AG10803 (cell line): ENCODE measurements at regions not wholly inside any gene's neighbourhood (a gene's known extent, or its start where the extent isn't known, plus 50 kb on each side); places are given as distances from the start of the nearest gene placed in this dataset.

Experiments used
- DNase-seq: peaks from one replicate; pipeline ENCODE4 v3.0.0; 2010; ENCODE audit warnings: low read depth
- H3K4me3 ChIP-seq: 2 replicates; pipeline ENCODE4 v1.5.1; 2011; ENCODE audit warnings: mild to moderate bottlenecking, low read length, control low read depth
- TF ChIP-seq, protein P1 (sequence below): conservative IDR thresholded peaks from 2 replicates; pipeline ENCODE4 v1.5.1; 2011; ENCODE audit warnings: mild to moderate bottlenecking, low read length, control low read depth, inconsistent platforms

DNA sequence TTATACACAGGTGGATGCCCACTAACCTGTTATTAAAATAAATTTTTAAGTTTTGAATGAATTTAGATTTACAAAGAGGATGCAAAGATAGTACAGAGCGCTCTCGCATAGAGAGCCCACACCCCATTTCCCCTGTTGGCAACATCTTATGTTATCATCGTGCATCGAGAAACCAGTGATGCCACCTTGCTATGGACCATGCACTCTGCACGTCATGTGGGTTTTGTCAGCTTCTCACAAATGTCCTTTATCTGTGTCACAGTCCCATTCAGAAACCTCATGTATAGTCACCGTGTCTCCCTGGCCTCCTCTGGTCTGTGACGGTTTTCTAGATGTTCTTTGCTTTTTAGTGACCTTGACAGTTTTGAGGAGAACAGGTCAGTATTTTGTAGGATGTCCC lies 60.0 kb downstream of the ING1 start:
- TF ChIP-seq, protein P1, sequence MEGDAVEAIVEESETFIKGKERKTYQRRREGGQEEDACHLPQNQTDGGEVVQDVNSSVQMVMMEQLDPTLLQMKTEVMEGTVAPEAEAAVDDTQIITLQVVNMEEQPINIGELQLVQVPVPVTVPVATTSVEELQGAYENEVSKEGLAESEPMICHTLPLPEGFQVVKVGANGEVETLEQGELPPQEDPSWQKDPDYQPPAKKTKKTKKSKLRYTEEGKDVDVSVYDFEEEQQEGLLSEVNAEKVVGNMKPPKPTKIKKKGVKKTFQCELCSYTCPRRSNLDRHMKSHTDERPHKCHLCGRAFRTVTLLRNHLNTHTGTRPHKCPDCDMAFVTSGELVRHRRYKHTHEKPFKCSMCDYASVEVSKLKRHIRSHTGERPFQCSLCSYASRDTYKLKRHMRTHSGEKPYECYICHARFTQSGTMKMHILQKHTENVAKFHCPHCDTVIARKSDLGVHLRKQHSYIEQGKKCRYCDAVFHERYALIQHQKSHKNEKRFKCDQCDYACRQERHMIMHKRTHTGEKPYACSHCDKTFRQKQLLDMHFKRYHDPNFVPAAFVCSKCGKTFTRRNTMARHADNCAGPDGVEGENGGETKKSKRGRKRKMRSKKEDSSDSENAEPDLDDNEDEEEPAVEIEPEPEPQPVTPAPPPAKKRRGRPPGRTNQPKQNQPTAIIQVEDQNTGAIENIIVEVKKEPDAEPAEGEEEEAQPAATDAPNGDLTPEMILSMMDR = no peak
- no peak overlapping the region for H3K4me3 ChIP-seq
- no peak for DNase-seq

DNA sequence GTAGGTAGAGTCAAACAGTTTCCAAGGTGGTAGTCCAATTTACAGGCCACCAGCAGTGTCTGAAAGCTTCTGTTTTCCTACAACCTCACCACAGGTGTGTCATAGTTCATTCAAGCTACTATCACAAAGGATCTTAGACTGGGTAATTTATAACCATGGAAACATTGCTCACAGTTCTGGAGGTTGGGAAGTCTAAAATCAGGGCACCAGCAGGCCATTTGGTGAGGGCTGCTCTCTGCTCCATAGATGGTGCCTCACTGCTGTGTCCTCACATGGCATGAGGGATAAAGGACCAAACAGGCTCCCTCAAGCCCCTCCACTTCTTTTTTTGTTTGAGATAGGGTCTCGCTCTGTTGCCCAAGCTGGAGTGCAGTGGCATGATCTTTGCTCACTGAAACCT lies 60.6 kb downstream of the ING1 start:
- no peak overlapping the region for H3K4me3 ChIP-seq
- no peak for DNase-seq
- TF ChIP-seq, protein P1 = no peak

DNA sequence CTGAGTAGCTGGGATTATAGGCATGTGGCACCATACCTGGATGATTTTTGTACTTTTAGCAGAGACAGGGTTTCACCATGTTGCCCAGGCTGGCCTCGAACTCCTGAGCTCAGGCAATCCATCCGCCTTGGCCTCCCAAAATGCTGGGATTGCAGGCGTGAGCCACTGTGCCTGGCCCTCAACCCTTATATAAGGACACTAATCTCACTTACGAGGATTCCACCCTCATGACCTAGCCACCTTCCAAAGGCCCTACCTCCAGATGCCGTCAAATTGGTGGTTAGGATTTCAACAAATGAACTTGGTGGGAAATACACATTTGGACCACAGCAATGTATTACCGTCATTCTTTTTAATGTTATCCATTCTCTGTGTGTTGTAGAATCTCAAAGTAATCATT lies 61.0 kb downstream of the ING1 start:
- no peak for DNase-seq
- TF ChIP-seq, protein P1 = no peak
- H3K4me3 ChIP-seq = no peak overlapping the region

DNA sequence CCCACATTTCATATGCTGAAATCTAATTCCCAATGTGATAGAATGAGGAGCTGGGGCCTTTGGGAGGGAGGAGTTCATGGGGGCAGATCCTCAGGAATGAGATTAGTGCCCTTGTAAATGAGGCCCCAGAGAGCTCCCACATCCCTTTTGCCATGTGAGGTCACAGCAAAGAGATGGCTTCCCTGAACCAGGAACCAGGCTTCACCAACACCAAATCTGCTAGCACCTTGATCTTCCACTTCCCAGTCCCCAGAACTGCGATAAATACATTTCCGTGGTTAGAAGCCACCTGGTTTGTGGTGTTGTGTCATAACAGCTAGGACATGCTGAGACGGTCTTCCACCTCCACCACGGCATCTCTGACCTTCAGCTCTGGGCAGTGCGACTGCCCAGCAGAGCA lies 62.1 kb downstream of the ING1 start:
- no peak overlapping the region for H3K4me3 ChIP-seq
- DNase-seq = no peak
- TF ChIP-seq, protein P1 = no peak

DNA sequence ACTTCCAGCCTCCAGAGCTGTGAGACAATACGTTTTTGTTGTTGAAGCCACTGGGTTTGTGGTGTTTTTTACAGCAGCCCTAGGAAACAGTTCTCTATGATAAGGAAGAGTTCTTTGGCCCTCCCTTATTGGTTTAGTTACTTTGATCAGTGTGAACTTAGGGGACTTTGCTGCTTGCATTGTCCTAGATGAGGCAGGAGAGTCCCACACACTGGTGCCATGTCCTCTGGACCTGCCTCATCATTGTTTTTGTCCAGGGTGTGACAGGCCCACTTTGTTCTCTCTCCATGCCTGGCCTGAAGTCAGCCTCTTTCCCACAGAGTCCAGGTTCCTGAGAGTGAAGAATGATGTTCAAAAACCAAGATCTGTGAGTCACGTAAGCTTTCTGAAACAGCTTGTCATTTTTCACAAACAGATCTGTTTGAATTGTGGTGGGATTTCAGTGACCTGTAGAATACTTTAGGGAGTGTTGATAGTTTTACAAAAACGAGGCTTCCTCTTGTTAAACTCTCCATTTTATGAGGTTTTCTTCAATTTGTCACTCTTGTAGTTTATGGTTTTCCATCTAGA lies 63.8 kb downstream of the ING1 start:
- no peak for DNase-seq
- no peak overlapping the region for H3K4me3 ChIP-seq
- TF ChIP-seq, protein P1 = no peak

DNA sequence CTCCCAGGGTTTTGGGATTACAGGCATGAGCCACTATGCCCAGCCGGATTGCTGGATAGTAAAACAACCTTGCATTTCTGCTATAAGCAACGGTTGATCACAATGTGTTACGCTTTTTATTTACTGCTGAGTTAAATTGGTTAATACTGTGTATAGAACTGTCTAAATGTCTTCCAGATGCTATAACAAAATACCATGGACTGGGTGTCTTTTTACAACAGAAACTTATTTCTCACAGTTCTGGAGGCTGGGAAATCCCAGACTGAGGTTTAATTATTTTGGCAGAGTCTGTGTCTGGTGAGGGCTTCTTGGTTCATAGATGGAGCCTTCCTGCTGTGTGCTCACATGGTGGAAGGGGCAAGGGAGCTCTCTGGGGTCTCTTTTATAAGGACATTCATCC lies 65.5 kb downstream of the ING1 start:
- no peak overlapping the region for H3K4me3 ChIP-seq
- TF ChIP-seq, protein P1 = no peak
- DNase-seq = no peak

DNA sequence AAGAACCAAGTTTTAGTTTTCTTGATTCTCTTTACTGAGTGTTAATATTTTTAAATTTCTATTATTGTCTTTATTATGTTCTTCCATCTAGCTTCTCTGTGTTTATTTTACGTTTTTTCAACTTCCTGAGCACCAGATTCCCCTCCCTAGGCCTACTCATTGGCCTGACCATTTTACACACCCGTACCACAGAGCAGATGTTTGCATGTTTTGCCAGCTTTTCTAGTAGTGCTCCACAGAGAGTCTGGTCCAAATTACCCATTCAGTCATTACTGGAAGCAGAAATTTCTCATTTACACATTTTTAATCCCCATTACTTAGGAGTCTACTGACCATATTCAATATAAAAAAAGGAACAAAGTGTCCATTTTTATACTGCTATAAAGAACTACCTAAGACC lies 66.9 kb downstream of the ING1 start:
- peak; percentile 26 for DNase-seq
- TF ChIP-seq, protein P1 = no peak
- H3K4me3 ChIP-seq = no peak overlapping the region
